Parathyroid adenoma (tissue), 2 donors: ENCODE measurements at regions not wholly inside any gene's neighbourhood (a gene's known extent, or its start where the extent isn't known, plus 50 kb on each side); places are given as distances from the start of the nearest gene placed in this dataset.
"Not testable (repeated sequence)": the region's sequence is repeated elsewhere in the genome, so short reads cannot be mapped to it uniquely, and the experiment has no call there.

Experiments
- H2AFZ ChIP-seq: fragments of 300-600 bp; sonication (generic); one replicate; pipeline ENCODE4 v1.7.0; 2017; ENCODE audit warnings: antibody characterized with exemption, mild to moderate bottlenecking
- H3K27ac ChIP-seq: fragments of 300-600 bp; sonication (generic); one replicate; pipeline ENCODE4 v1.7.0; 2017
- H3K27me3 ChIP-seq: fragments of 300-600 bp; sonication (generic); one replicate; pipeline ENCODE4 v1.7.0; 2017; ENCODE audit warnings: low read length; ENCODE audit not compliant: control insufficient read depth, insufficient read depth
- H3K36me3 ChIP-seq: fragments of 300-600 bp; sonication (generic); one replicate; pipeline ENCODE4 v1.7.0; 2017; ENCODE audit warnings: low read length; ENCODE audit not compliant: control insufficient read depth, insufficient read depth
- H3K4me1 ChIP-seq: fragments of 300-600 bp; sonication (generic); one replicate; pipeline ENCODE4 v1.7.0; 2017; ENCODE audit warnings: control low read depth
- H3K4me2 ChIP-seq: fragments of 300-600 bp; sonication (generic); one replicate; pipeline ENCODE4 v1.7.0; 2017; ENCODE audit warnings: low read length
- H3K4me3 ChIP-seq: fragments of 300-600 bp; sonication (generic); one replicate; pipeline ENCODE4 v1.7.0; 2017; ENCODE audit warnings: low read depth, low read length
- H3K79me2 ChIP-seq: fragments of 300-600 bp; sonication (generic); one replicate; pipeline ENCODE4 v1.7.0; 2017; ENCODE audit warnings: control low read depth
- H3K9ac ChIP-seq: fragments of 300-600 bp; sonication (generic); one replicate; pipeline ENCODE4 v1.7.0; 2017; ENCODE audit warnings: mild to moderate bottlenecking
- H3K9me3 ChIP-seq: fragments of 300-600 bp; sonication (generic); one replicate; pipeline ENCODE4 v1.7.0; 2017; ENCODE audit warnings: low read length; ENCODE audit not compliant: control insufficient read depth
- CTCF ChIP-seq: fragments of 300-600 bp; sonication (generic); IDR thresholded peaks from one replicate; pipeline ENCODE4 v1.7.0; 2017; ENCODE audit warnings: antibody characterized with exemption, mild to moderate bottlenecking
- donor health status: primary hyperparathyroidism.

GRCh38 chr9:17075758-17076485 lies 58.9 kb upstream of the CNTLN start:
- H3K36me3 ChIP-seq = no peaks in the 10 kb centered on the region
- no peaks in the 10 kb centered on the region for H3K27me3 ChIP-seq
- no peak overlapping the region for H3K9ac ChIP-seq
- no peak overlapping the region for H3K4me3 ChIP-seq
- no peaks in the 10 kb centered on the region for H3K9me3 ChIP-seq
- H3K4me1 ChIP-seq = peaks cover 3% of the 10 kb centered on the region
- no peak overlapping the region for H3K4me2 ChIP-seq
- H3K79me2 ChIP-seq = no peaks in the 10 kb centered on the region
- no peak overlapping the region for H3K27ac ChIP-seq
- no peak overlapping the region for H2AFZ ChIP-seq
- TF ChIP-seq CTCF = no peak

GRCh38 chr9:17075146-17075757 lies 59.6 kb upstream of the CNTLN start:
- TF ChIP-seq CTCF = no peak

GRCh38 chr9:17072563-17072962 lies 62.3 kb upstream of the CNTLN start:
- not testable (repeated sequence) for H3K27me3 ChIP-seq, H3K27ac ChIP-seq, H2AFZ ChIP-seq, H3K9ac ChIP-seq, H3K36me3 ChIP-seq, H3K4me2 ChIP-seq, H3K79me2 ChIP-seq, H3K9me3 ChIP-seq, H3K4me1 ChIP-seq, H3K4me3 ChIP-seq

More at GRCh38 chr9:17075146-17075757, 59.6 kb upstream of the CNTLN start:
- Histone ChIP-seq H3K4me1 (peaks cover 3% of the 10 kb centered on the region), H3K9ac (no peak overlapping the region), H3K27ac (no peak overlapping the region), H3K36me3 (no peaks in the 10 kb centered on the region), H3K4me3 (no peak overlapping the region), H3K79me2 (no peaks in the 10 kb centered on the region), H3K4me2 (no peak overlapping the region), H2AFZ (no peak overlapping the region), H3K9me3 (no peaks in the 10 kb centered on the region), H3K27me3 (no peaks in the 10 kb centered on the region)

GRCh38 chr9:17068671-17069070 lies 66.2 kb upstream of the CNTLN start:
- Histone ChIP-seq H3K9ac (no peak overlapping the region), H3K4me2 (no peak overlapping the region), H3K4me3 (no peak overlapping the region), H2AFZ (no peak overlapping the region), H3K27me3 (no peaks in the 10 kb centered on the region), H3K4me1 (no peaks in the 10 kb centered on the region), H3K79me2 (no peaks in the 10 kb centered on the region), H3K36me3 (no peaks in the 10 kb centered on the region), H3K27ac (no peak overlapping the region), H3K9me3 (no peaks in the 10 kb centered on the region)
- no peak for TF ChIP-seq CTCF

GRCh38 chr9:17065062-17065461 lies 69.8 kb upstream of the CNTLN start:
- no peak for TF ChIP-seq CTCF
- Histone ChIP-seq H2AFZ (no peak overlapping the region), H3K79me2 (no peaks in the 10 kb centered on the region), H3K9me3 (no peaks in the 10 kb centered on the region), H3K4me3 (no peak overlapping the region), H3K4me1 (no peaks in the 10 kb centered on the region), H3K9ac (no peak overlapping the region), H3K27ac (no peak overlapping the region), H3K27me3 (no peaks in the 10 kb centered on the region), H3K36me3 (no peaks in the 10 kb centered on the region), H3K4me2 (no peak overlapping the region)
